ENCODE measurements at regions not wholly inside any gene's neighbourhood (a gene's known extent, or its start where the extent isn't known, plus 50 kb on each side); places are given as distances from the start of the nearest gene placed in this dataset.

DNA sequence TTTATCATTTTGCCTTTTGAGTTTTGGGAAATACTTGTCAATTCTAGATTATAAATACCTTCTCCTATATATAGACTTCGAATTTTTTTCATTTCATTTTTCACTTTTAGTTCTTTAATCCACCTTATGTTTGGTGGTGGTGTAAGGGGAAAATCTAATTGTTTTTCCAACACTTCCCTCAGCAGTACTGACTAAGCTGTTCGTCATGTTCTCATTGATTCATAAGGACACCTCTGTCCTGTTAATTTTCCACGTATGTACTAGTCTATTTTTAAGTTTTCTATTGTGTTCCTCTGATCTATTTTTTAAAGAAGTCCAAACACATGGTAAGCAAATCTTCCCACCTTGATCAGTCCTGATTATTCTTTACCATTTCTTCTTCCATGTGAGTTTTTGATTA is 254.2 kb downstream of the SYK start:
- ATAC-seq: no peak
- intact Hi-C loops (cut with DNase I): no loop called here

DNA sequence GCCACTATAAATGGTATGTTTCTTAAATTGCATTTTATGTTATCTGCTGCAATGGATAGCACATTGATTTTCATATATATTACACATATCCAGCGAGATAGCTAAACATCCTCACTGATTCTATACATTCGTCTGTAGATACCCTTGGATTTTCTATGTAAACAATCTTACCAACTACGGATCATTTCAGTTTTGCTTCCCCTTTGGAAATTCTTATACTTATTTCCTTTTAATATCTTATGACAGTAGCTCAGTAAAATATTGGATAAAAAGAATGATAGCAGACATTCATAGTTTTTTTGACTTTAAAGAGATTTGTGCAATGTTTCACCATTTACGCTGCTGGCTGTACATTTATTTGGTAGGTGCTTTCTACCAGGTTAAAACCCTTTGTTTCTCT is 254.9 kb downstream of the SYK start:
- ATAC-seq: no peak
- intact Hi-C loops (cut with DNase I): no loop called here
- no peak for DNase-seq (ENCODE audit: low spot score)

More for the DNA sequence above, 254.2 kb downstream of the SYK start:
- no peak for DNase-seq (ENCODE audit: low spot score)

- ATAC-seq: no peak
- no peak for DNase-seq (ENCODE audit: low spot score)
- intact Hi-C loops (cut with DNase I): no loop called here
Measured at GRCh38 chr9:91056917-91057316, 255.3 kb downstream of the SYK start.

- DNase-seq (ENCODE audit: low spot score) (no peak), ATAC-seq (peak; percentile 3)
- intact Hi-C loops (cut with DNase I): no loop called here
Measured at GRCh38 chr9:91059713-91060112, 258.1 kb downstream of the SYK start.

DNA sequence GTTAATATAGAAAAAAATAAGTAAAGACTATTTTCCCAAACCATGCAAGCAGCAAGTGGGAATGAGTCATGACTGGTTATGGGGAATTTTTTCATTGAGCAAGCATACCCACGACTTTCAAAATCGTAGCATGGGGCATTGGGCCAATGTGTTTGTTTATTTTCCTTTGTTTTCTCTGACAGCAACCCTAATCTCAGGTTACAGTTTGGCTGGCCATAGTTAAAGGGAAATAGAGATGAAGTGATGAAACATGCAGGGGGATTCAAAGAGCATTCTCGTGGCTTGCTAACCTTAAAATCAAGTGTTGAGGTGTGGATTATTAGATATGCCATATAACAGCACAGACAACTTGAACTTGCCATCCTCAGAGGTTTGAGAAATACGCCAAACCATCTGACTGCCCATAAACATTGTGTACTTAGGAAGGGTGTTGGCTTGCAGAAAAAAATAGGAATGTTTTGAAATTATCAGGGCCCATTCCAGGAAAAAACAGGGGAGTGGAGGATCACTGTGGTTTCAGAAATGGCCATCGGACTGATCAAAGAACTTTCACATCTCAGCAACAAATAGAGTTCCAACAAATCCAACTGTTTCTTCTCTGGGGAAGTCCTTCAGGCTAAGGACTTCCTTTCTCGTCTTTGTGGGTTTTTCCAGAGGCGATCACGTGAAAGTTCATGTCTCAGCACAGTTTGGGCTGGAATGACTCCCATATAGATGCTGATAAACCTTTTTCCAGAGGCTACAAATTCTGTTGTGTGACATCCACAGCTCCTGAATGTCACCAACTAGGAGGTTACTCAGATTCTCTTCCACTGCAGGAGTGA is 259.1 kb downstream of the SYK start:
- intact Hi-C loops (cut with DNase I): no loop called here
- ATAC-seq (peak; percentile 91), DNase-seq (ENCODE audit: low spot score) (peak; percentile 70)

GRCh38 chr9:91061506-91061905 is 259.9 kb downstream of the SYK start:
- ATAC-seq (no peak), DNase-seq (ENCODE audit: low spot score) (no peak)
- intact Hi-C loops (cut with DNase I): no loop called here

GRCh38 chr9:91062281-91062680 is 260.7 kb downstream of the SYK start:
- intact Hi-C loops (cut with DNase I): no loop called here
- ATAC-seq (no peak), DNase-seq (ENCODE audit: low spot score) (no peak)

- intact Hi-C loops (cut with DNase I): no loop called here
- DNase-seq (ENCODE audit: low spot score) (no peak), ATAC-seq (no peak)
Measured at GRCh38 chr9:91063471-91063870, 261.9 kb downstream of the SYK start.

DNA sequence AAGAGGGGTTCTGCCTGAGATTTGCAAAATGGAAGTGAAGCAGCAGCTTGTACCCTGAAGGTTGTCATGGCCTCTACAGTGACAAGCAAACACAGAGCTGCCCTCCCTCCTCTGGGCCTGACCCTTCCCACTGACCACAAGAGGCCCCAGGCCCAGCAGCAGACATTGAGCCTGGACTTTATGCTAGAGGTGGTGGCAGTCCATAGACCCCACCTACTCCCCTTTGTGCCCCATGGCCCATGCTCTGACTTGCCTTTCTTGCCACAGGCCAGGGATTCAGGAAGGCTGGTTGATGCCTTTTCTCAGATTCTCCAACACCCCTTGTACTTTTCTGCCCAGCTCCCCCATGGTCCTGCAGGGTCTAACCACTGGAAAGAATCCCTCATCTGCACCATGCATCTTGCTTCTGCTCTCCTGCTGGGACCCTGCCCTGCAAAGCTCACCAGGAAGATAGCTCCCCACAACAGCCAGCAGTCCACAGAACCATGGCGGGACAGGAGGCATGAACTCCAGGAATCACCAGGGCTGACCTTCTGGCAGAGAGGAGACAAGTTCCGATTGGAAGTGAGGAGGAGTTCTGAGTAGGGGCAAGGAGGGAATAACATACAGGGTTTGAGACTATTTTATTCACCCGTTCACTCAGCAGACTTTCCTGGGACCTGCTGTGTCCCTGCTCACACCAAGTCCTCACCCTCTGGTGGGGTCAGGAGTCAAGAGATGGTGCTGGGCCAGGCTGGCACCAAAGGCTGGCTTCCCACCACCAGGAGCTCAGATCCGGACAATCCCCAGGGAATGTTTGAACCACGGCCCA is 263.8 kb downstream of the SYK start:
- intact Hi-C loops (cut with DNase I): no loop called here
- DNase-seq (ENCODE audit: low spot score) (no peak), ATAC-seq (no peak)

DNA sequence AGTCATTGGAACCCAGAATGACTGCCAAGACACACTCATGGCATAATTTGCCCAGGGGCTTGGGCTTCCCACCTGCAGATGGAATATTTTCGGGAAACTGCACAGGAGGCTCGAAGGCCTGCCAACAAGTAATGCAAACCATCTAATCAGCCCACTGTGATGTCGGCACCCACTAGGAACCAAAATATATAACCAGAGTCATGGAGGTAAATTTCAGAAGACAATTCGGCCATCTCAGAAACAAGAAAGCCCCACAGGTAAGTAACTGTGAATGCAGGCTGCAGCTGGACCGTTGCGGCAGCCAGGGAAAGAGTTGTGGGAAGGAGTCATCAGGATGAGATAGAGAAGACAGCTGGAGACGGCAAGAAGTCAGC is 264.4 kb downstream of the SYK start:
- ATAC-seq: no peak
- intact Hi-C loops (cut with DNase I): no loop called here
- no peak for DNase-seq (ENCODE audit: low spot score)

DNA sequence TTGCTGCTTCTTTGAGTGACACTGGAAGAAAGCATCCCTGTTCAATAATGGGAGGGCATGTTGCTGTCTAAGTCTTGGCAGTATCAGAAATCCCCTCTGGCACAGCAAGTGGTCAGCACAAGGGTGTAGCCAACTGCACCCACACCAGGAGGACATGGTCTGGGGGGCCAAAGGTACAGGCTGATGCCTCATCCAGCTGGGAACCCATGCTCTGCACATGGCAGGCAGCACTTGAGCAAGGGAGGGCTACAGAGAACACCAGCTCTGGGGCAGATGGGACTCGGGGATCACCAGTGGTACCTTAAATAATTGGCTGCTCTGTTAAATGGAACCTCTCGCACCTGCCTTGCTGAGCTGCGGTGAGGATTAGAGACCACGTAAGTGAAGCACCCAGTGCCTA is 265.2 kb downstream of the SYK start:
- intact Hi-C loops (cut with DNase I): no loop called here
- ATAC-seq: no peak
- no peak for DNase-seq (ENCODE audit: low spot score)

- DNase-seq (ENCODE audit: low spot score): peak; percentile 27
Measured at GRCh38 chr9:91067306-91067860, 265.8 kb downstream of the SYK start.

GRCh38 chr9:91071184-91071990 is 269.8 kb downstream of the SYK start:
- no peak for DNase-seq (ENCODE audit: low spot score)
- intact Hi-C loops (cut with DNase I): no loop called here
- ATAC-seq: no peak

More at GRCh38 chr9:91067306-91067860, 265.8 kb downstream of the SYK start:
- intact Hi-C loops (cut with DNase I): no loop called here
- ATAC-seq: no peak

- intact Hi-C loops (cut with DNase I): no loop called here
- DNase-seq (ENCODE audit: low spot score) (no peak), ATAC-seq (no peak)
Measured at GRCh38 chr9:91073049-91073810, 271.6 kb downstream of the SYK start.

- DNase-seq (ENCODE audit: low spot score): no peak
- intact Hi-C loops (cut with DNase I): no loop called here
- ATAC-seq: no peak
Measured at GRCh38 chr9:91073811-91074771, 272.5 kb downstream of the SYK start.

DNA sequence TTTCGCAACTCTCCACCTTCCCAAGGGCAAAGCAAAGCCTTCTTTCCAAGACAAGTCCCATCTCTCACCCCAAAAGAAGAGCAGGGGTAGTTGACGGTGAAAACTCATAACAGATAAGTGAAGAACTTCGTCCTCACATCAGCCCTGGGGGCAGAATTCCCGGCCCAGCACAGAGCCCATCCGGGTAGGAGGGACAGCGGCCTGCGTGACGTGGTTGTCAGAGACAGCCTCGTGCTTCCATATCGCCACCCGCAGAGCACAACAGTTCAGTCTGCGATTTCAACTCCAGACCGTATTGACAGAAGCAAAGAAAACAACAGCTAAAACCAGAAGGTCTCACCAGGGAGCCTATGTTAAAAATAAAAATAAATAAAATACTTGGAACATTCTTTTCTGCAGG is 273.2 kb downstream of the SYK start:
- DNase-seq (ENCODE audit: low spot score): no peak
- intact Hi-C loops (cut with DNase I): no loop called here
- ATAC-seq: peak; percentile 43

GRCh38 chr9:91075279-91075678 is 273.7 kb downstream of the SYK start:
- ATAC-seq (peak; percentile 38), DNase-seq (ENCODE audit: low spot score) (no peak)
- intact Hi-C loops (cut with DNase I): no loop called here

Data from sciatic nerve (tissue), 2 donors.